NCI-H2107 (cell line): ENCODE measurements at regions not wholly inside any gene's neighbourhood (a gene's known extent, or its start where the extent isn't known, plus 50 kb on each side); places are given as distances from the start of the nearest gene placed in this dataset.
"Not testable (repeated sequence)": the region's sequence is repeated elsewhere in the genome, so short reads cannot be mapped to it uniquely, and the experiment has no call there.

ENCODE experiments used
- DNase-seq: peaks from one replicate; lab custom pipeline; 2025; lab: John Stamatoyannopoulos, UW

GRCh38 chr3:15903759-15904720 is 106.3 kb upstream of the ANKRD28 start:
- no peak for DNase-seq

DNA sequence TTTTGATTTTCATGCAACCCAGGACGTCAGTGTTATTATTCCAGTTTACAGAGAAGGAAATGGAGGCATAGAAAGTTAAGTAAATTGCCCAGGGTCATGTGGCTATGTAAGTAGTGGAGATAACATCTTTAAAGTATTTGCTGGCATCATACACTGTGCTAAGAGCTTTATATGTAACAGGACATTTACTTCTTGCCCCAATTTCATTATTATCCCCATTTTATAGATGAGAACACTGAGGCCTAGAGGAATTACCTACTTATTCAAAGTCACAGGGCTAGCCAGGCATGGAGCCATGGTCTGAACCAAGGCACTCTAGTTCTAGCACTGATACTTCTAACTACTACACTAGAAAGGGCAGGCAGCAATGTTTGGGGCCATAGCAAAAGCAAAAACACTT is 107.3 kb upstream of the ANKRD28 start:
- DNase-seq = no peak

GRCh38 chr3:15907403-15907802 is 109.6 kb upstream of the ANKRD28 start:
- DNase-seq = not testable (repeated sequence)

GRCh38 chr3:15918988-15919387 is 121.2 kb upstream of the ANKRD28 start:
- DNase-seq = no peak

- no peak for DNase-seq
Observed at GRCh38 chr3:15919971-15920370, 122.2 kb upstream of the ANKRD28 start.

GRCh38 chr3:15923640-15924405 is 126.0 kb upstream of the ANKRD28 start:
- DNase-seq = no peak

DNA sequence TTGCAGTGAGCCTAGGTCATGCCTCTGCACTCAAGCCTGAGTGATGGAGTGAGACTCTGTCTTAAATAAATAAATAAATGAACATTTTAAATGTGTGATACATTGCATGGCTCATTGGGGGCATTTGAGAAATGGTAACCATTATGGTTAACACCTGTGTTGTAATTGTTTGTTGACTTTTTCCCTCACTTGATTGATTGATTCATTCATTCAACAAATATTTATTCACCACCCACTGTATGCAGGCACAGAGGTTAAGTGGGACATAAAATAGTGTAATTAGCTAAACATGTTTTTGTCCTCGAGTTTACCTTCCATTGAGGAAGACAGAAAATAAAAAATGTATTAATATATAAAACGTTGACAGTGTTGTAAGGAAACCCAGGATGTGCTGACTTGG is 127.1 kb upstream of the ANKRD28 start:
- no peak for DNase-seq

GRCh38 chr3:15926871-15927270 is 129.1 kb upstream of the ANKRD28 start:
- no peak for DNase-seq

DNA sequence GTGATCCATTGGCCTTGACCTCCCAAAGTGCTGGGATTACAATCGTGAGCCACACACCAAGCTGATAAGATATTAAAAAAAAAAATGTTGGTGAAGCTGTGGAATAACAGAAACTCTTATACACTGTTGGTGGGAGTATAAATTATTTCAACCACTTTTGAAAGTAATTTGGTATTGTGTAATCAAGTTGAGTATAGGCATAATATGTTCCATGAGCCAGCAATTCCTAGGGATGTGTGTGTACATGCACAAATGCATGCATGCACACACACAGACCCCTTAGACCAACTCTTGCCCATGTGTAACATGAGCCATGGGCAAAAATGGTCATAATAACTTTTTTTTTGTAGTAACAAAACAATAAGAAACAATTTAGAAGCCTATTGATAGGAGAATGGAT is 130.2 kb upstream of the ANKRD28 start:
- no peak for DNase-seq

GRCh38 chr3:15929944-15930571 is 132.3 kb upstream of the ANKRD28 start:
- no peak for DNase-seq

GRCh38 chr3:15932348-15933300 is 134.8 kb upstream of the ANKRD28 start:
- no peak for DNase-seq

GRCh38 chr3:15933439-15934139 is 135.8 kb upstream of the ANKRD28 start:
- no peak for DNase-seq

DNA sequence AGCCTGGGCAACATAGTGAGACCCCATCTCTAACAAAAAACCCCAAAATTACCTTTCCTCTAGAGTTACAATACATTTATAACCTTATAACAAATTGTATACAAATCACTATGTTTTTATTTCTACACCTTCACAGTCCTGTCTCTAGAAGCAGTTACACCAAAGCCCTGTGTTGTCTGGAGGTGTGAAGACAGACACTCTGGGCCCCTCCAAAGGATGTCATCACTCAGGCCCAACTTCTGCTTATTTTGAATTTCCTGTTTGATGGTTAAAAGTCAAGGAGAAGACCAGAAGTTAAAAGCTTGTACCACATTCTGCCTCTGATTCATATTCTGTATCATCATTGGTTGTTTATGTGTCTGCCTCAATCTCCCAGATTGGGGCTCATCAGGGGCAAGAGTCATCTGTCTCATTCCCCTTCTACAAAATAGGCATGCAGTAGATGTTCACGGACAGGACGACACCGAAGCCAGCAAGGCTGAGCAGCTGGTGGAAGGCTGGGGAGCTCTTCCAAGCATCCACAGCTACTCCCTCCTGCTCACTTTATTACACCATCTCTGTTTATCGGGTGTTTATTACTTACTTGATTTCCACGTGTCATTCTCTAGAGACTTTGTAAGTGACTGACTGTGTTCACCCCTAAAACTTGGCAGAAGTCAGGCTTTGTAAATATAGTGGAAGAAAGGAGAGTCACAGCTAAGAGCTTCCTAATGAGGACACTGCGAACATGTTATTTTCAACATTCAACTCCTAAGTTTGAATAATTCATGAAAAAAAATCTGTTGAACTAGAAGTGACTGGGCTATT is 136.8 kb upstream of the ANKRD28 start:
- DNase-seq = no peak

DNA sequence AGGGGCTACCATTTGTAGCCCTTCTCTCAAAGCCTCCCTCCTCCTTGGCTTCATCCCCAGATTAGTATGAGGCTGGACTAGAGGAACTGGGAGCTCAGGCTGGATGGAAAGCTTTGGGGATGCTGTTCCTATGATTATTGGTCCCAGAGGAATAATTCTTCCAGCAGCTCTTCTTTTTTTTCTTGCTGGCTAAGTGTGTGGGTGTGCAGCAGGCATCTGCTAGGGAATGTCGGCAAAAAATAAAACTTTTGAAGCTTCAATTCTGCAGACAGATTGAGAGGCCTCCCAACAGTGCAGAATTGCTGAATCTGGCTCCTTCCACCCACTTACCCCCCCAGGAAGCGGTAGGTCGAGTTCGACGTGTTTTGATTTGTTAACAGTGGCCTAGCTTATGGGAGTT is 138.5 kb upstream of the ANKRD28 start:
- DNase-seq = no peak

- DNase-seq = no peak
Observed at GRCh38 chr3:15940641-15941040, 142.9 kb upstream of the ANKRD28 start.

DNA sequence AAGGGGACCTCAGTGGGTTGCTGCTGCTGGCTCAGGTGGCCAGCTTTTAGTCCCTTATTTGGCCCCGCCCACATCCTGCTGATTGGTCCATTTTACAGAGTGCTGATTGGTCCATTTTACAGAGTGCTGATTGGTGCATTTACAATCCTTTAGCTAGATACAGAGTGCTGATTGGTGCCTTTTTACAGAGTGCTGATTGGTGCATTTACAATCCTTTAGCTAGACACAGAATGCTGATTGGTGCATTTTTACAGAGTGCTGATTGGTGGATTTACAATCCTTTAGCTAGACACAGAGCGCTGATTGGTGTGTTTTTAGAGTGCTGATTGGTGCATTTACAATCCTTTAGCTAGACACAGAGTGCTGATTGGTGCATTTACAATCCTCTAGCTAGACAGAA is 143.7 kb upstream of the ANKRD28 start:
- DNase-seq = not testable (repeated sequence)

- no peak for DNase-seq
Observed at GRCh38 chr3:15941958-15942357, 144.2 kb upstream of the ANKRD28 start.

- no peak for DNase-seq
Observed at GRCh38 chr3:15942462-15942861, 144.7 kb upstream of the ANKRD28 start.

- no peak for DNase-seq
Observed at GRCh38 chr3:15942936-15943335, 145.2 kb upstream of the ANKRD28 start.

DNA sequence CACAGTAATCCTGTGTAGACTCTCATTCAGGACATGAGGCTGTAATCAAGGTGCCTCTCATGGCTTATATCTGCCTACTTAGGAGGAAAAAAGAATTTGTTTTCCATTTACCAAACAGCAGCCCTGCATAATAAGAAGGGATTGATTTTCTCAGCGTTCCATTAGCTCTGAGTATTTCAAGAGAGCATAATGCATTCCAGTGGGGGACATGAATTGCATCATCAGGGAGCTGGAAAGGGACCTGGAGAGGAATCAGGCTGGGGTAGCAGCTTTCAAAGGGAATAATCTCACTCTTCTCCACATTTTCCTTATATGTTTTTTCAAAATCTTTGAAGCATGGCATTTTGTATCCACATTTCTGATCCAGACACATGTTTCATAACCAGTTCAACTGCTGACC is 150.6 kb upstream of the ANKRD28 start:
- no peak for DNase-seq
